ENCODE measurements at regions not wholly inside any gene's neighbourhood (a gene's known extent, or its start where the extent isn't known, plus 50 kb on each side); places are given as distances from the start of the nearest gene placed in this dataset.

DNA sequence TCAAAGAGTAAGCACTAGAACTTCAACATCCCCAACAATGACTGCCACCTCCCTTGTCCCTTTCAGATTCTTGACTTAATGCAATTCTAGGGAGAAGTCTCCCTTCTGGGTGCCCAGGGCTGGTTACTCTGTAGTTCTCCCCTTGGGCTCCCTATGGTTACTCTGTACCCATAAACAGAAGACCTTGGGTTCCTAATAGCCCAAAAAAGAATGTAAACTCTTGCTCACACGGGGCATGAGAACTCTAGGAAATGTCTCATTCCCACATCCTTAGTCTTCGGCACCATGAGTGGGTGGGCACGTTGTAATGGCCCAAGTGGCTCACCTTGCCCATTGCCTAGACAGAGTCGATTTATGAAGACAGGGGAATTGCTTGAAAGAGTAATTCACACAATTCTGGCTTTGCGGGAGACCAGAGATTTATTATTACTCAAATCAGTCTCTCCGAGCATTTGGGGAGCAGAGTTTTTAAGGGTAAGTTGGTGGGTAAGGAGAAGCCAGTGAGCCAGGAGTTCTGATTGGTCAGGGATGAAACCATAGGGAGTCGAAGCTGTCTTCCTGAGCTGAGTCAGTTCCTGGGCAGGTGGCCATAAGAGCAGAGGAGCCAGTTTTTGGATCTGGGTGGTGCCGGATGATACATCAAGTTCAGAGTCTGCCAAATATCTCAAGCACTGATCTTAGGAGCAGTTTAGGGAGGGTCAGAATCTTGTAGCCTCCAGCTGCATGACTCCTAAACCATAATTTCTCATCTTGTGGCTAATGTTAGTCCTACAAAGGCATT lies 61.2 kb upstream of the SIRPG start:
- POLR2A ChIA-PET = no interaction called here
- CTCF ChIA-PET = no interaction called here
- no peak overlapping the region for H3K4me3 ChIP-seq (ENCODE audit: low read depth, low read length)
- TF ChIP-seq, protein P1, sequence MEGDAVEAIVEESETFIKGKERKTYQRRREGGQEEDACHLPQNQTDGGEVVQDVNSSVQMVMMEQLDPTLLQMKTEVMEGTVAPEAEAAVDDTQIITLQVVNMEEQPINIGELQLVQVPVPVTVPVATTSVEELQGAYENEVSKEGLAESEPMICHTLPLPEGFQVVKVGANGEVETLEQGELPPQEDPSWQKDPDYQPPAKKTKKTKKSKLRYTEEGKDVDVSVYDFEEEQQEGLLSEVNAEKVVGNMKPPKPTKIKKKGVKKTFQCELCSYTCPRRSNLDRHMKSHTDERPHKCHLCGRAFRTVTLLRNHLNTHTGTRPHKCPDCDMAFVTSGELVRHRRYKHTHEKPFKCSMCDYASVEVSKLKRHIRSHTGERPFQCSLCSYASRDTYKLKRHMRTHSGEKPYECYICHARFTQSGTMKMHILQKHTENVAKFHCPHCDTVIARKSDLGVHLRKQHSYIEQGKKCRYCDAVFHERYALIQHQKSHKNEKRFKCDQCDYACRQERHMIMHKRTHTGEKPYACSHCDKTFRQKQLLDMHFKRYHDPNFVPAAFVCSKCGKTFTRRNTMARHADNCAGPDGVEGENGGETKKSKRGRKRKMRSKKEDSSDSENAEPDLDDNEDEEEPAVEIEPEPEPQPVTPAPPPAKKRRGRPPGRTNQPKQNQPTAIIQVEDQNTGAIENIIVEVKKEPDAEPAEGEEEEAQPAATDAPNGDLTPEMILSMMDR (IDR thresholded peaks at IDR 0.05; ENCODE audit: insufficient read depth, low read length, missing control alignments) = no peak
- DNase-seq (ENCODE audit: low read depth, low spot score) = peak; percentile 21

- no peak for DNase-seq (ENCODE audit: low read depth, low spot score)
- no peak overlapping the region for H3K4me3 ChIP-seq (ENCODE audit: low read depth, low read length)
- CTCF ChIA-PET = no interaction called here
- TF ChIP-seq, protein P1 (IDR thresholded peaks at IDR 0.05; ENCODE audit: insufficient read depth, low read length, missing control alignments) = no peak
- POLR2A ChIA-PET = no interaction called here
Observed at GRCh38 chr20:1712634-1713624, 55.4 kb upstream of the SIRPG start.

DNA sequence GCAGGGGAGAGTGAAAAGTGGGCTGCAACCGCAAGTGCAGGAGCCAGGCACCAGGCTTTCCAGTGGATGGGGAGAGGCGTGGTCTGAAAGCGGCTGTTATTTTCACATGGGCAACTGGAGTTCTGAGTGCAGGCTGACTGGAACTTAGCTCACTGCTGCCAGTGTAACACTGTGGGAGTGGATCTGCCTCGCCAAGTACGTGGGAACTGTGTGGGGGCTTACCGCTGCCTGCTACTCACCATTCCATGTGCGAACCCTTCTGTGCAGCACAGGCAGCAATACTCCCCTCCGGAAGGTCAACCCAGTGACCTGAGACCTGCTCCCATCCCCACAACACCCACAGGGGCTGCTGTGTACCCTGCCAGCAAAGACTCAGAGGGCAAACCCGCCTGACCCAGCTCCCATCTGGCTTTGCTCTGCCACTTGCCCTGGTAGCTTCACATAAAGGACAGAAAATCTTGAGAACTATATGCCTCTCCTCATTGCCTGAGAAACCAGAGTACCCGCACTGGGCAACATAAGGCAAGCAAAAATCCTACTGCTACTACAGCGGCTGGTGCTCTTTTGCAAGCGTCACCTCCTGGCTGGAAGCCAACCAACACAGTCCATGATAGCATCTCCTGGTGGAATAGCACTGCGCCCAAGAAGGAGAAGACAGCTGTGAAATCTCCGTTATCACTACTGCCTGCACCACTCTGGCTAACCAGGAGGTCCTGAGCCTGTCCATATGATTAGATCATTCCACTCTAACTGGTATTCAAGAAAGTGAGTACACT lies 54.4 kb upstream of the SIRPG start:
- no peak overlapping the region for H3K4me3 ChIP-seq (ENCODE audit: low read depth, low read length)
- ChIA-PET CTCF (no interaction called here), POLR2A (no interaction called here)
- TF ChIP-seq, protein P1 (IDR thresholded peaks at IDR 0.05; ENCODE audit: insufficient read depth, low read length, missing control alignments) = no peak
- no peak for DNase-seq (ENCODE audit: low read depth, low spot score)

DNA sequence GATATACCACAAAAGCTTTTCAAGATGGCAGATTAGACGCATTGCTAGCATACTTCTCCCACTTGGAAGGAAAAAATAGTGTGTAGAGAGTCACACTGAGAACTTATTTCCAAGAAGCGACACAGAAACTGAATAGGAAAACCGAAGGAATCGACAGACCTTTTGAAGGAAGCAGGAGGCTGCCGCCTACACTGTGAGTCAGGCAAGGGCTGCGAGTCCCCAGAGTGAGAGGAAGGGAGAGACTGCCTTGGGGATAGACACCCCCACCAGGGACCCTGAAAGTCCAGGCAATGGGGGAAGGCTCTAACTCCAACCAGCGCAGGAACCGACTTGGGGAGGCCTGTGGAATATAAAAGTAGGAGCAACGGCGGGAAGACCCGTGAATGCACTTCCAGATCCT lies 53.7 kb upstream of the SIRPG start:
- no peak for DNase-seq (ENCODE audit: low read depth, low spot score)
- ChIA-PET POLR2A (no interaction called here), CTCF (no interaction called here)
- H3K4me3 ChIP-seq (ENCODE audit: low read depth, low read length) = no peak overlapping the region
- TF ChIP-seq, protein P1 (IDR thresholded peaks at IDR 0.05; ENCODE audit: insufficient read depth, low read length, missing control alignments) = no peak

GRCh38 chr20:1710484-1710883 lies 52.9 kb upstream of the SIRPG start:
- CTCF ChIA-PET = no interaction called here
- no peak for DNase-seq (ENCODE audit: low read depth, low spot score)

More at GRCh38 chr20:1710484-1710883, 52.9 kb upstream of the SIRPG start:
- no peak overlapping the region for H3K4me3 ChIP-seq (ENCODE audit: low read depth, low read length)
- TF ChIP-seq, protein P1 (IDR thresholded peaks at IDR 0.05; ENCODE audit: insufficient read depth, low read length, missing control alignments) = no peak
- POLR2A ChIA-PET = no interaction called here
